ENCODE measurements at regions not wholly inside any gene's neighbourhood (a gene's known extent, or its start where the extent isn't known, plus 50 kb on each side); places are given as distances from the start of the nearest gene placed in this dataset.

GRCh38 chr10:47111329-47111862, 188.6 kb upstream of the GDF10 start:
- no peak overlapping the region for H3K4me3 ChIP-seq (replicated peaks in 1 of 3)
- intact Hi-C loops (cut with DNase I): no loop called here
- no peak for TF ChIP-seq POLR2A (IDR thresholded peaks at IDR 0.05)
- no peak for TF ChIP-seq CTCF (IDR thresholded peaks at IDR 0.05)
- DNase-seq: no peak
- no peak overlapping the region for H3K27ac ChIP-seq
- H3K36me3 ChIP-seq: no peaks in the 10 kb centered on the region
- no peaks in the 10 kb centered on the region for H3K27me3 ChIP-seq
- no peaks in the 10 kb centered on the region for H3K4me1 ChIP-seq
- H3K9me3 ChIP-seq: no peaks in the 10 kb centered on the region
- 85% methylated on average over 5 of the region's 5 CpGs for WGBS, 2 donors

- intact Hi-C loops (cut with DNase I): no loop called here
- H3K27ac ChIP-seq: no peak overlapping the region
- no peak for TF ChIP-seq CTCF (IDR thresholded peaks at IDR 0.05)
- TF ChIP-seq POLR2A (IDR thresholded peaks at IDR 0.05): no peak
Measured at GRCh38 chr10:47112612-47113011, 187.4 kb upstream of the GDF10 start.

GRCh38 chr10:47113907-47114500, 186.0 kb upstream of the GDF10 start:
- H3K27ac ChIP-seq: no peak overlapping the region
- no peak overlapping the region for H3K4me3 ChIP-seq (replicated peaks in 1 of 3)
- no peak for DNase-seq
- no peaks in the 10 kb centered on the region for H3K9me3 ChIP-seq
- intact Hi-C loops (cut with DNase I): no loop called here
- 88 to 95% methylated on average over 4 of the region's 4 CpGs for WGBS, 2 donors
- no peak for TF ChIP-seq CTCF (IDR thresholded peaks at IDR 0.05)
- no peaks in the 10 kb centered on the region for H3K36me3 ChIP-seq
- H3K27me3 ChIP-seq: no peaks in the 10 kb centered on the region
- H3K4me1 ChIP-seq: no peaks in the 10 kb centered on the region

More at GRCh38 chr10:47112612-47113011, 187.4 kb upstream of the GDF10 start:
- Histone ChIP-seq H3K9me3 (no peaks in the 10 kb centered on the region), H3K4me1 (no peaks in the 10 kb centered on the region), H3K36me3 (no peaks in the 10 kb centered on the region), H3K27me3 (no peaks in the 10 kb centered on the region), H3K4me3 (replicated peaks in 1 of 3) (no peak overlapping the region)
- DNase-seq: no peak
- WGBS, 2 donors: 83 to 92% methylated on average over 4 of the region's 4 CpGs

- WGBS, 2 donors: 82 to 98% methylated on average over 6 of the region's 6 CpGs
- H3K27ac ChIP-seq: no peak overlapping the region
Measured at GRCh38 chr10:47114680-47115186, 185.3 kb upstream of the GDF10 start.

More at GRCh38 chr10:47114680-47115186, 185.3 kb upstream of the GDF10 start:
- no peaks in the 10 kb centered on the region for H3K4me1 ChIP-seq
- H3K27me3 ChIP-seq: no peaks in the 10 kb centered on the region
- no peak for DNase-seq
- H3K9me3 ChIP-seq: no peaks in the 10 kb centered on the region
- H3K4me3 ChIP-seq (replicated peaks in 1 of 3): no peak overlapping the region
- no peaks in the 10 kb centered on the region for H3K36me3 ChIP-seq
- TF ChIP-seq CTCF (IDR thresholded peaks at IDR 0.05) (no peak), POLR2A (IDR thresholded peaks at IDR 0.05) (no peak)
- intact Hi-C loops (cut with DNase I): no loop called here

All from thyroid gland (tissue), 4 donors.